HG03060 (cell line): ENCODE measurements at regions not wholly inside any gene's neighbourhood (a gene's known extent, or its start where the extent isn't known, plus 50 kb on each side); places are given as distances from the start of the nearest gene placed in this dataset.

Experiments used
- ATAC-seq: cut with Tn5 transposase; IDR thresholded peaks from one replicate; pipeline ENCODE4 v1.9.1; 2021; ENCODE audit warnings: low read depth, moderate number of reproducible peaks; ENCODE audit not compliant: unreplicated experiment

GRCh38 chr2:5751873-5752482 is 59.8 kb downstream of the SOX11 start:
- ATAC-seq, result no peak

- no peak for ATAC-seq
These were observed 64.1 kb downstream of the SOX11 start for GRCh38 chr2:5756272-5756671.

- ATAC-seq, result no peak
These were observed 66.2 kb downstream of the SOX11 start for GRCh38 chr2:5758346-5758745.

- ATAC-seq, result no peak
These were observed 67.8 kb downstream of the SOX11 start for GRCh38 chr2:5759949-5760348.

- ATAC-seq, result no peak
These were observed 71.3 kb downstream of the SOX11 start for GRCh38 chr2:5763531-5763930.

GRCh38 chr2:5764041-5764440 is 71.9 kb downstream of the SOX11 start:
- ATAC-seq, result no peak

GRCh38 chr2:5766056-5766455 is 73.9 kb downstream of the SOX11 start:
- ATAC-seq, result no peak

- no peak for ATAC-seq
These were observed 74.4 kb downstream of the SOX11 start for GRCh38 chr2:5766561-5766960.

- ATAC-seq, result no peak
These were observed 84.9 kb downstream of the SOX11 start for GRCh38 chr2:5777131-5777535.

- ATAC-seq, result no peak
These were observed 89.5 kb downstream of the SOX11 start for GRCh38 chr2:5781679-5782078.

- no peak for ATAC-seq
These were observed 89.9 kb downstream of the SOX11 start for GRCh38 chr2:5782103-5782502.

- ATAC-seq, result no peak
These were observed 96.3 kb downstream of the SOX11 start for GRCh38 chr2:5788447-5788846.

- no peak for ATAC-seq
These were observed 99.2 kb downstream of the SOX11 start for GRCh38 chr2:5791371-5791770.

- ATAC-seq, result no peak
These were observed 101.8 kb downstream of the SOX11 start for GRCh38 chr2:5794012-5794411.

GRCh38 chr2:5798084-5798483 is 105.9 kb downstream of the SOX11 start:
- ATAC-seq, result no peak

GRCh38 chr2:5799348-5799747 is 107.2 kb downstream of the SOX11 start:
- ATAC-seq, result no peak

- ATAC-seq, result no peak
These were observed 111.4 kb downstream of the SOX11 start for GRCh38 chr2:5803547-5803946.

GRCh38 chr2:5818961-5819600 is 126.9 kb downstream of the SOX11 start:
- no peak for ATAC-seq

- ATAC-seq, result no peak
These were observed 131.9 kb downstream of the SOX11 start for GRCh38 chr2:5824126-5824525.

GRCh38 chr2:5825686-5826085 is 133.5 kb downstream of the SOX11 start:
- ATAC-seq, result no peak

- no peak for ATAC-seq
These were observed 134.9 kb downstream of the SOX11 start for GRCh38 chr2:5826979-5827655.

- ATAC-seq, result no peak
These were observed 142.3 kb downstream of the SOX11 start for GRCh38 chr2:5834501-5834900.
